NCI-H748 treated with DMSO at 0.1 percent for 48 hours (cell line): ENCODE measurements at regions not wholly inside any gene's neighbourhood (a gene's known extent, or its start where the extent isn't known, plus 50 kb on each side); places are given as distances from the start of the nearest gene placed in this dataset.

ENCODE experiments used
- DNase-seq: peaks from one replicate; lab custom pipeline; 2025; lab: John Stamatoyannopoulos, UW

GRCh38 chr11:70026726-70027125, 51.4 kb upstream of the ANO1 start:
- no peak for DNase-seq

DNA sequence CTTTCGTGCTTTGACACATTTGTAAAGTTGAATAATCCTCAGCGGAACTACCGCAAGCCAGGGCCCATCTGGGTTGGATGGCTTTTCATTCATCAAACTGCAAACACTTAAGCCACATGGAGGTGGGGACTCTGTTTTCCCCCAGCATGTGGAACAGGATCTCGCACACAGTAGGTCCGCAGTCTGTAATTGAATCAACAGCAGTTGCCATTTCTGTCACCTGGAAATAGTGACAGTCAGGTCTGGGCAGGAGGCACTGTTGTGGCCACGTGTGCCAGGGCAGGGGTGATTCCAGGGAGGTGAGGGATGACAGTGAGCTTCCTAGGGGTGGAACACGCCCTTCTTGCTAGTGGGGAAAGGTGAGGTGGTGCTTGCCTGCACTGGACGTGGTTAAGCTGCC, 50.7 kb upstream of the ANO1 start:
- no peak for DNase-seq

DNA sequence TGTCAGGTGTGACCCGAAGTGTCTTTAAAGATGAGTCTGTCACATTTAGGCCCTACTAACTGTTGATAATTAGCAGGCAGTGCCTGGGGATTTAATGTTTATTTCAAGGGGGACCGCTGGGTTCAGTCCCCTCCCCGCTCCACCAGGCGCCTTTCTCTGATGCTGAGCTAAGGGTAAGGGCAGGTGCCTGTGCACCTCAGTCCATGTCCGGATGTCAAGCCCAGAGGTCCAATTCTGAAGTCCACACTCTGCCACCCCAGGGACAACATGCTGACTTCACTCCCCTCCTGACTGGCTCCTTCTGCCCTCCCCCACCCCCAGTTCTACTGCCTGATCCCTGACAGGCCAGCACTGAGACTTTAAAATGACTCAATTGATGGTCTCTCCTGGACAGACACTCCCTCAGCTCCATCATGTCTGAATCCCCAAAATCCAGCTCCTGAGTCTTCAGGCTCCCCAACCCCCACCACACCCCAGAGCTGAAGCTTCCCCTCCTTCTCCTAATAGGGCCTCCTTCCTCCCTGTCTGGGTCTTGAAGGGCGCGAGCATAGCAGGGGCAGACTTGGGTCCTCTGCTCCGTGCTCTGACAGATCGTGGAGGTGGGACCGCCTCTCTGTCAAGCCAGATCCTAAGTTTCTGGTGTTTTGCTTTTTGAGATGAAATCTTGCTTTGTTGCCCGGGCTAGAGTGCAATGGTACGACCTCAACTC, 49.8 kb upstream of the ANO1 start:
- DNase-seq, result no peak
